ENCODE measurements at regions not wholly inside any gene's neighbourhood (a gene's known extent, or its start where the extent isn't known, plus 50 kb on each side); places are given as distances from the start of the nearest gene placed in this dataset.
A peak's percentile ranks its signal among the peaks of the same experiment; 100 is the strongest.

DNA sequence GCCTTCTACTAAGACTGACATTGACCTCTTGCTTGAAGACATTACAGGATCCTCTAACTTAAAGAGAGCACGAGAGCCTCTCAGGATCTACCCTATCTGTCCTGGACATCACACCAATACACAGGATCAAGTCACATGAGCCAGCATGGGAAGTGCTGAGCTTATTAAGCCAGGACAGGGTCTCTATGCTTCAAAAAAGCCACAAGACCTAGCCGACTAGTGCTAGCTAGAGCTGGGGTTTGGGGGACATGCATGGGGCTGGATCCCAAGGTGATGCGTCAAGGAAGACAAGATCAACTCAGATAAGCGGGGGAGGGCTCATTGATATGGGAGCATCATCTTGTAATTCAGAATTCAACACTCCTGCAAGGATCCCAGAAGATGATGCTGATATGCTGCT, 167.2 kb upstream of the TAB2 start:
- no peak for DNase-seq

DNA sequence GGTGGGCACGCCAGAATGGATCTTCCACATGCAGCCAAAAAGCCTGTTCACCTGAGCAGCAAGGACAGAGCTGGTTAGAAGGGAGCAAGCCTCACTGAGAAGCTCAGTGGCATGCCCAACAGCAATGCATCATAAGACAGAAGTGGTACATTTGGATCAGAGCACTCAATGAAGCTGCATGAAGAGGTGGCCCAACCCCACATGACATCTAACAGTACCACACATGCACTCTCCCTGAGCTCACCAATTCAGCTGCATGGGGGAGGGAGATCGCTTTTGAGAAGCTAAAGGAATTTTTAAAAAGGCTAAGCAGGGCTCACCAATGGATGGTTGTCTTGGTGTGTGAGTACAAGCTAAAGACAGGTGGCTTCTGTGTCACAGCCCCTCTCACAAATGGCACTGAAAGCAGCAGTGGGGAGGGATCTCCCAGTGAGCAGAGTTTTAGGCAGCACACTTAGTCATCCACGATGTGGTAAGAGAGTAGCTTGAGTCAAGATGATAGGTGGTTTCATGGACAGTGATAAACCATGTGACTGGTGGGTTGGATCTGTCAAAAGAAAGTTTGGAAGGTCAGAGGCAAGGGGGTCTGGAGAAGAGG, 166.6 kb upstream of the TAB2 start:
- no peak for DNase-seq

DNA sequence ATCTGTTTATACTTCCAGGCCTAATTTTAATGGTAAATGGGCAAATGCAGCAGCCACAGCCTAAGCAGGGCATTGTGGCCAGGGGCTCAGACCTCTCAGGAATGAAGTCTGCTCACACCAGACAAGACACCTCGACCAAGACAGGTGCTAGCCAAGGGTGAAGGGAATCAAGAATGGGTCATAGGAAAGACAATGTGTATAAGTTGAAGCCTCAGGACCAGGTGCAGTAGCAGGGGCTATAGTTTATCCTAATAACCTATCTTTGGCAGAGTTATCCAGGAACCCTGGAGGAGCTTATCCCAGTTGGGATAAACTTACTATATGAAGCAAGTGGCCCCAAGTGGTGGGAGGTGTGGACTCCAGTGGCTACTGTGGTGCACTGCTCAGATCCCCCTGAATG, 165.0 kb upstream of the TAB2 start:
- DNase-seq, result no peak

DNA sequence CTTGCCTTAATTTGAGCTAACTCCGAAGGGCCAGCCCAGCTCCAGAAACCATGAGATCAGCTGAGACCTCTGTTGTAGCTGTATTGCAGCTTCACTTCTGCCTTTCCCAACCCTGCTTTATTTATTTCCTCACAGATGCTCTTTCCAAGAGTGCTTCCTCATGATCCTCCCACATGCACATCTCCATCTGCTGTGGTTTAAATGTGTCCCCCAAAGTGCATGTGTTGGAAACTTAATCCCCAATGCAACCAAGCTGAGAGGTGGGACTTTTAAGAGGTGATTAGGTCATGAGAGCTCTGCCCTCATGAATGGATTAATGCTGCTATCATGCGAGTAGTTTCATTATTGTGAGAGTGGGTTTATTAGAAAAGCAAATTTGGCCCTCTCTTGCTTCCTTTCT, 164.4 kb upstream of the TAB2 start:
- DNase-seq, result no peak

DNA sequence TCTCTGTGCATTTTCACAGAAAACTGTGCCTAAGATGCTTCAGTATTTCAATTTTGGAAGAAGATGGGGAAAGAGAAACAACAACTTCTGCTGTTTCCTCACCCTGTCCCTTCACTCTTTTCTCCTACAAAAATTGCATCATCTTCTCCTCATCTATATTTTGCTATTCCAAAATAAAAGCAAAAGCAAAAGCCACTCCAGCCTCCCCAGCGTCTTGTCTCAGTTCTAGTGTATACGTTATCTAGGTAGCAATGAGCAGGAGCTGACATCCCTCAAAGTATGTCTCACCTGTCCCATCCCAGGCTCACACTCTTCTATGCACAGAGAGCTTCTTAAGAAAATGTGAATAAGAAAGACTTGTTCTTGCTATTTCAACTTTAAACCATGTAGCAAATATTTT, 163.8 kb upstream of the TAB2 start:
- no peak for DNase-seq

DNA sequence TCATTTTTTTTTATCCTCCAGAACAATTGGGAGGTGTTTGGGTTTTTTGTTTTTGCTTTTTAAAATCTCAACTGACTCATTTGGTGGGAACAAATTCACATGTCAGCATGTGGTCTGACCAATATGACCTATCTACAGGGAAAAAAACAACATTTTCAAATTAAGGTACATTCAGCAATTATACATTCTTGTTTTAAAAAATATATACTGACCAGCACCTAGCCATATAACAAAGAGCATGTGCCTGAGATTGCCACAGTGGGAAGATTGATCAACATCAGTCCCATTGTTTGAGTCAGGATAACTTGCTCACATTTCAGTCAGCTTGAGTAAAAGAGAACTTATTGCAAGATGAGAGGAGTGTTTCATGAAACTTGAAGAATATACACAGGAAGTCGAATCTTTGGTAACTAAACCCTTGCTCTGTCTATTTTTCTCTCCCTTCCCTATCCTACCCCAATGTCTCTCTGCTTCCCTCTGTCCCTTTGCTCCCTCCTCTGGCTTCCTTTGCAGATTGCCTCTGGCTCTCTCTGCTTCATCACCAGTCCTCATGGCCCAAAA, 163.2 kb upstream of the TAB2 start:
- DNase-seq, result no peak

DNA sequence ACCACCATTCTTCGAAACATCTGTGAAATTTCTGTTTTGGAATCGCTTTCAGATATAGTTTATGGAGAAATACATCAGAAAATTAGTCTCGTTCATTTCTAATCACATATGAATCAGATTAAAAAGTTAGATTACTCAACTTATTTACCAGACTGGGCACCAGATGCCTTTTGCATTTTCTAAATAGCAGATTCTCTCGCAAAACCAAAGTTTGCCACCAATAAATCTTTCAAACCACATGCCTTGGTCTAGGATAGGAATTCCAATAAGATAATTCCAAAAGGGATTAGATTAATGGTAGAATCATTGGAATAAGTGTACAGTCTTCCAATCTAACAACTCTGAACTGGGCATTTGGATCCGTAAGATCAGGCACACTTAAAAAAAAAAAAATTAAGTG, 160.4 kb upstream of the TAB2 start:
- no peak for DNase-seq

DNA sequence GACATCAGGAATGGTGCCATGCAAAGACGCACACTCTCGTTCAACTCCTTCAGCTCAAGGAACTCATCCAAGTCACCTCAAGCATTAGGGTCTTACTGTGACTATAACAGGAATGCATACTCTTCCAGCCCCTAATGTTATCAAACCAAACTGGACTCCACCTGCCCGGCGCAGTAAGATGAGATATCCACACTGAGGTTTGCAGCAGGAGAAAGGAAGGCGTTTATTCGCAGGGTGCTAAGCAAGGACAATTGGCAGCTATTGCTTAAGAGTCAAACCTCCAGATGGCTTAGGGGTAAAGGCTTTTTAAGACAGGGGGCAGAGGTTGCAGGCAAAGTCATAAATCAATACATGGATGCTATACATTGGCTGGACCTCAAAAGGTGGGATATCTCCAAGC, 159.4 kb upstream of the TAB2 start:
- no peak for DNase-seq

DNA sequence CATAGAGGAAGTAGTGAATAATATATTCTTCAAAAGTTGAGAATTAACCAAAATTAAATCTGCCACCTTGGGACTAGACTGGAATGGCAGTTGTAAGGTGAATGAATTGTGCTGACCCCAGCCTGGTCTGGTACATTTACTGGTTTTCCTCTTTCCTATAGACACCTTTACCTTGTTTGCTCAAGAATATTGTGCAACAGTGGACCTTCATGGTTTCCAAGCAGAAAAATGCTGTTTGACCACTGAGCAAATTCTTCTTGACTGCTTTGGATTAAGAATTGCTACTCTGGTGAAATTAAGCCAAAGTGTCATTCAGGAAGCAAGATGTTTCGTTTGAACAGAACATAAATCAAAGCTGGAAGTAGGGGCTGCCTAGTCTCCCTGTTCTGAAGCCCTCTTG, 156.6 kb upstream of the TAB2 start:
- no peak for DNase-seq

DNA sequence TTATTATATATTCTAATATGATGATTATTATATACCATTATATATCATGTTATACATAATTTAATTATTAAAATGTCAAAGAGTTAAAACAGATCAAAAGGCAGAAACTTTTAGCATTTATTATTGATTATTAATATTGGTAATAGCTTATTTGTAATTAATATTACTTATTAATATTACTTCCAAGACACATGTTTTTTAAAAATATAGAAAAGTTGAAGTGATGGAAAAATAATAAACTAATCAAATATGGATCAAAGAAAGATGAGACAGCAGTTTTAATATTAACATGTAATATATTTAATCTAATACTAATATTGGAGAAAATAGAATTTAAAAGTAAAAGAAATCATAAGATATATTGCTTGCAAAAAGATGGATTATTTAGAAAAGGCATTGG, 154.6 kb upstream of the TAB2 start:
- DNase-seq, result no peak

DNA sequence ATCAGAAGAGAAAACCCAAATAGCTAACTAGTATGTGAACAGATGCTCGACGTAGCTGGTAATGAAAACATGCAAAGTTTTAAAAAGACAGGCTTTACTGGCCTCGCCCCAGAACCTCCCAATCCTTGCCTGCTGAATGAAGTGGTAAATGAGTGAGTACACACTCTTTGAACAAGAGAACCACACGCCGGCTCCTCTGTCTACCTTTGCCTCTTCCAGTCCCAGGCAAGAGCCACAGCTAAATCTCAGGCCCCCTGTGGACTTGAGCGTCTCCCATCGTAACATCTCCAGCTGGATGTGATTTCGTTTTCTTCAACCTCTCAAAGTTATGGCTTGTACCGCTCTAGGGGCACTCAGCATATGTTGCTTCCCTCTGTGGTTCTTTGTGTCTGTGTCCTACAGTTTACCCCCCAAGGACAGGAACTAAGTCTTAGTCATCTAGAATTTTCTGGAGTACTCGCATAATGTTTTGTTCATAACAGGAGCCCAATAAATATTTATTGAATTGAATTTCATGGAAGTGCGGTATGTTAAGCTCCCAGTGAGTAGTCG, 153.2 kb upstream of the TAB2 start:
- DNase-seq, result no peak

DNA sequence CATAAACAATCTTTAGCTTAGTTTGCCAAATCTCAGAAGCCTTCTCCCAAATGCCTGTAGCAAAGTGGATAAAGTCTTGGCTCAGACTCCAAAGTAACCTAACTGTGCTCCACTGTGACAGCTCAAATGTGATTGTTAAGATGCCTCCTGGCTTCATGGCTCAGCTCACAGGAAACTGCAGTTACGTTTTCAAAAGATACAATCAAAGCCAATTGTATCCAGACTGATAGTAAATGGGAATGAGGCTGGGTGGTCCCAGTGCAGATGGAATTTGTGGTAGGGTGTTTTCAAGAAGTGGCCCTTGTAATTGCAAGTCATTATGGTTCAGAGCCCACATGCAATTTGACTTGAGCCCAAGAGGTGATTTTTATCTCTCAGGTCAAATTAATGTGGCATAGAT, 151.2 kb upstream of the TAB2 start:
- peak; percentile 35 for DNase-seq

DNA sequence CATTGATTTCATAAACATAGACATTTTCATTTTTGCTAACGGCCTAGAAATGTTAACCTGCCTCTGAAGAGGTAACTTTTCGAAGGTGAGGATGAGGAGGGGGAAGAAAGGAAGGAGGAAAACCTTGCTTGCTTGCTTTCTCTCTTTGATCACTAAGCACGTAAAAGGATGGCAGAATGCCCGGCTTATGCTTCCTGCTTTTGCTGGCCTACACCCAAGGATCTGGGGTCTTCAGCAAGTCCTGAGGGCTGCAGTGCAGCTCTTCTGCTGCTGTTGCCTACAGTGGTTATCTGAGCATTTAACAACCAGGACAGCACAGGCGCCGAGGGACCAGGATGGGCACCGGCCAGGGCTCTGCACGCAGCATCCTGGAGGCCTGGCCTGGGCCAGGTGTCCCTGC, 150.8 kb upstream of the TAB2 start:
- DNase-seq, result peak; percentile 73

DNA sequence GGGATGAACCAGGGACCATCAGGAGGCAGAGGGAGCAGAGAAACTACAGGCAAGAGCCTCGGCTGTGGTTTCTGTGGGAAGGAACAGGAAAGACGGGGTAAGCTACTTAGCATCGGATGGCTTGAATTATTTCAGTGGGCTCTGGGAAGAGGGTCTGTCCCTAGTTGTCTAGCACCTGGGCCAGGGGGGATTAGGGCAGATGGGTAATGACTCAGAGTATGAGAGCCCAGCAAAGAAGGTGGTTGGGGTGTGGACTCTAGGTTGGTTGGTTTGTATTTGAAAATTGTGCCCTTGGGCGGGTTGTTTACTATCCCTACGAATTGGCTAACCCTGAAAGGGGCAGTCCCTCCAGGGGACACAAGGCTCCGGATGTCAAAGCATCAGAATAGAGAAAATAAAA, 148.5 kb upstream of the TAB2 start:
- DNase-seq, result peak; percentile 44

DNA sequence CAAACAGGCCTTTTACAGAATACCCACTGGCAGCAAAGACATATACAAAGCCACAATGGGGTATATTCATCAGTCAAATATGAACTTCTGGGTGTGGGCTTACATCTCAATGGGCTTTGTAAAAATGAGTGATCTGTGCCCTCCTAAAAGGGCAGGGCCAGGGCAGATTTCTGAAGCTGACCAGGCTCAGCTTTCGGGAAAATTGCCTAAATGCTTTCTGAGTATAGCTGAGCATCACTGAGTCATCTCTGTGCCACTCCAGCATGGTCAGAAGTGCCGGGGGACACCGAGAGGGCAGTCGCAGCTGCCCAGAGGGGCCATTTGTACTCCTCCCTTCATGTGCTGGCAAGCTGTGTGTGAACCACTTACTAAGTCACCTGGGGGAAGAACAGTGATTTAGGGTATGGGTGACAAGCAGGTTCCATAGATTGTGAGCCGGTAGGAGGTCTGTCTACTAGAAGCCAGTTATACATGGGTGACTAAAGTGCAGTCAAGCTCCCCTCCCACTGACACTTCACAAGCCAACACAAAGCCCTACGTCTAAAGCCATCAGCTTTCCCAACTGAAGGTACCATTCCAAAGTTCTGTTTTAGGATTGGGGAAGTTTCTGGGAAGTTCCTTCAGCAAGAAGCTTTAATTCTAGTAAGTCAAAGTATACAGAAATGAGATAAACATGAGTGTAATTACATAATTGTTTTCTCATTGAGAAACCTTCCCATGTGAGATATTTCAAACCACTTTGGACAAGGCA, 147.6 kb upstream of the TAB2 start:
- no peak for DNase-seq

DNA sequence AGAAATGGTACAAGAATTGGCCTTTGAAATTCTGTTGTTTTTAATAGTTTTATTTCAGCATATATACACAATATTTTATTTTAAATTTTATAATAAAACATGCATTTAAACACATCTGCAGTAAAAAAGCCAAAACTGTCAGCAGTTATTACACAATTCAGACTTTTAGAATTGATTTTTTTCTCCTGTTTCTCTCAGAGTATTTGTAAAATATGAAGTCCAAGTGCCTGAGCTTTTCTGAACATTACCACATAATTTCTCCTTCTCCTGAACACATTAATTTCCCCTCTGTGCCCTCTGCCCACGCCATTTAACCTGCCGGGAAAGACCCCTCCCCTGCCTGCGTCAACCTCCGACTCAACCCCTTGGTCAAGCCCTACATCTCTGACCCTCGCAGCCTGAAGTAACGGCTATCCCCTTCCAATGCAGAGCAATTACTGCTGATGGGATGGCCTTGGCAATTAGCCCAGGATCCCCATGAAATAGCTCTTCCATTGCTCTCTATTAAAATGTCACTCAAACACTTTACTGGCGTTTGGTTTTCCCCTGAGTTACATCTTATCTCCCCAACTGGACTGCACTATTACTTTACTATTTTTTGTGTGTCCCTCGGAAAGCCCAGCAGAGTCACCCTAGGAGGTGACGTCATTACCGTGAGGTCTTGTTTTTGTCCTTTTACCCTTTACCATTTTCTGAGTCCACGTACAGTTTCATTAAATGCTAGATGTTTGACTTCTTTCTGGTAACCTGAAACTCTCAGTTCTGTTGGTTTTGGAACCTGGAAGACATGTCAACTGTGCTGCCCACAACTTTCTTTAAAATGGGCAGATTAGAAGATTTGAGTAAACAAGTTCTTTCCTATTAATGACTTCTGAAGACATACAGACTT, 146.7 kb upstream of the TAB2 start:
- no peak for DNase-seq

DNA sequence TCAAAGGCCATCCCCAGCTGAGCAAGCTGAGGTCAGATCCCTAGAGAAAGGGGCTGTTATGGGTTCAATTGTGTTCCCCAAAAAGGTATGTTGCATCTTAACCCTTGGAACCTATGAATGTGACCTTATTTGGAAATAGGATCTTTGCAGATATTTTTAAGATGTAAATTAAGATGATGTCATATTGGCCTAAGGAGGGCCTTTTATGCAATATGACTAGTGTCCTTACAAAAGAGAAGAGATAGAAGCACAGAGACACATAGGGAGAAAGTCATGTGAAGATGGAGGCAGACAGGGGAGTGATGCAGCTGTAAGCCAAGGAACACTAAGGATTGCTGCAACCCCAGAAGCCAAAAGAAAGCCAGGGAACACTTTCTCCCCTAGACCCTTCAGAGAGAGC, 144.3 kb upstream of the TAB2 start:
- DNase-seq, result no peak

DNA sequence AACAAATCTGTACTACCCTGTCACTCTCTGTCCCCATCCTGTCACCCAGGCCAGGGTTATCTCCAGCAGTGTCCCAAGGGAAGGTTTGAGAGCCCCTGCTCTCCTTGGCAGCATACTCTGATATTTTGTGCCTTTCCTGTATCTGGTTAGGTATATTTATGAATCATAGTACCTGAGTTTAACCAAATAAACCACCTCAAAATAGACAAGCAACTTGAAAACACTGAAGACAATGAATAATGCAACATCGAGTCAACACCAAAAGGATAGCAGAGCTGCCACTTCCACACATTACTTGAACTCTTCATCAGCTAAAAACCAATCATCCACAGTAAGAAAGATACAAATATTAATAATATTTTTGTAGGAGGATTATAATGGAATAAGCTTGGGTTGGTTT, 142.6 kb upstream of the TAB2 start:
- DNase-seq, result no peak

DNA sequence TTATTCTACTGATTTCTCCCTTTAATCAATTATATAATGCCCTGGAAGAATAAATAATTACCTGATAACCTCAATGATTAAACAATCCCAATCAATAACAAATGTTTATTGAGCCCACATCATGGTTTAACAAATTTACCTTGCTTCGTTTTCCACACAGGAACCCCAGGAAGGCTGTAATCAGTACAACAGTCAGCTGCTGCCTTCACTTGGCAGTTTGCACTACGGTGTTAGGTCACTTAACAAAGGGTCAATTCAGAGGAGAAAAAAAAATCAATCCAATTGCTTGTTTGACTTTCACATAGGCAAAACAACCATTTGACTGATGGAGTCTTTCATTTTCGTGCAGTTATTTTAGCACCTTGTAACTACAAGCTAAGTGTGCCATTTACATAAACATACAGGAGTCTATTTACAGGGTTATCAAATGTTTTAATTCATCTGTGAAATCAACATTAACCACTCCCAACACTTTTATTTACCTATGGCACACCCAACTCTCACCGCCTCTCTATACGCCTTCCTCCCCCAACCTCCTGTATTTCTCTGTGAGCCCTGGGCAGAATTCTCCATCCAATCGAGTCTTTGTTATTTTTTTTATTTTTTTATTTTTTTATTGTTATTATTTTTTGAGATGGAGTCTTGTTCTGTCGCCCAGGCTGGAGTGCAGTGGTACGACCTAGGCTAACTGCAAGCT, 140.4 kb upstream of the TAB2 start:
- DNase-seq, result no peak

DNA sequence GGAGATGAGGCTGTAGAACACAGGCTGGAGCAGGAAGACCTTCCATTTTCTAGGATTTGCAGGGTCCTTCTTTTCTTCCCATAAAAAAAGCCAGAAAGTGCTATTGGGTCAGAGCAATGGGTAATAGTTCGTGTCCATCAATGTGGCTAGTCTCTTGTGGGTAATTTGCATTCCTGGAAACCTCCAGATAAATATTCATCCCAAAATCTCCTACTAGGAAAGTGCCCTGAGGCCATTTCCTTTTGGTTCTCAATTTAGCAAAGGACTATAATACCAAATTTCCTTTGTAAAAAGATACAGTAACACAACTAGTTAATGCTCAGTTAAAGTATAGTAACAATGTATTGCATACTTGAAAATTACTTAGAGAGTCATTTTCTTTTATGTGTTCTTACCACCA, 138.1 kb upstream of the TAB2 start:
- no peak for DNase-seq

DNA sequence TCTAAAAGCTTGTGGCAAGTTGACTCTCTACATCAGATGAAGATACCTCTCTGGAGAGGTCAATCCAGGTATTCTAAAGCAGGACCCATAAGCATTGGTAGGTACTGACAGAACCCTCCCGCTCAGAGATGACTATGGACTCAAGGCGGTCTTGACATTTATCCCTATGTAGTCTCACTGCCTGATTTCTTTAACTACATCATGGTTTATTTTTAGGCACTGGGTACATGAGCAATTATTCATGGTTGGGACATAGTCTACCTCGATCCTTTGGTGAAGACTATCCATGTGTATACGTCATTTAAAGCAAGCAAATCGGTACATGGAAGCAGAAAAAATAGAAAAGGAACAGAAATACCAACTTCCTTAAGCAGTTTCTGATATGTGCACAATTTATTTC, 136.2 kb upstream of the TAB2 start:
- no peak for DNase-seq

DNA sequence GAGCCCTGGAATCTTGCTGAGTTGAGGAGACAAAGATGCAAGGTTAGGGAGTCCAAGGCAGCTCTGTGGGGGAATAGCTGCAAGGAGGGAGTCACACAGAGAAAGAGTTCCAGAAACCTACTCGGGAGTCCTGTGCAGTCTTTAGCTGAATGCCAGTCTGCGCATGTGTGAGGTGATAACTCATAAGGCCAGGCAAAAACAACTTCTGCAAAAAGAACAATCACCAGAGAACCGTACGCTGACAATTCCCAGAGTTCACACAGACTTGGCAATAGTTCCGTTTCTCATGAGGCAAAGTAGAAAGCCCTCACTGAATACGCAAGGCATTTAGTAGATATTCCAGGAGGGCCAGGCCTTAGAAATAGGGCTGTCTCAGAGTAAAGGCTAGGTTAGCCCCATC, 135.2 kb upstream of the TAB2 start:
- peak; percentile 66 for DNase-seq

DNA sequence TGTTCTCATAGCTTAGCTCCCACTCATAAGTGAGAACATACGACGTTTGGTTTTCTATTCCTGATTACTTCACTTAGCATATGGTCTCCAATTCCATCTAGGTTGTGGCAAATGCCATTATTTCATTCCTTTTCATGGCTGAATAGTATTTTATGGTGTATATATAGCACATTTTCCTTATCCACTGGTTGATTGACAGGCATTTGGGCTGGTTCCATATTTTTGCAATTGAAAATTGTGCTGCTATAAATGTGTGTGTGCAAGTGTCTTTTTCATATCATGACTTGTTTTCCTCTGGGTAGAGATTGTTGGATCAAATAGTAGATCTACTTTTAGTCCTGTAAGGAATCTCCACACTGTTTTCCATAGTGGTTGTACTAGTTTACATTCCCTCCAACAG, 133.0 kb upstream of the TAB2 start:
- no peak for DNase-seq

Measured in hematopoietic multipotent progenitor cell treated with erythropoietin and hydrocortisone succinate and interleukin-3 and kit ligand, for 4 days (in vitro differentiated cells).